ENCODE measurements at regions not wholly inside any gene's neighbourhood (a gene's known extent, or its start where the extent isn't known, plus 50 kb on each side); places are given as distances from the start of the nearest gene placed in this dataset.
"Not testable (repeated sequence)": the region's sequence is repeated elsewhere in the genome, so short reads cannot be mapped to it uniquely, and the experiment has no call there.

GRCh38 chr10:81594991-81595390, 280.0 kb upstream of the NRG3 start:
- DNase-seq (ENCODE audit: low spot score) = no peak

GRCh38 chr10:81600185-81600584, 274.8 kb upstream of the NRG3 start:
- DNase-seq (ENCODE audit: low spot score) = no peak

DNA sequence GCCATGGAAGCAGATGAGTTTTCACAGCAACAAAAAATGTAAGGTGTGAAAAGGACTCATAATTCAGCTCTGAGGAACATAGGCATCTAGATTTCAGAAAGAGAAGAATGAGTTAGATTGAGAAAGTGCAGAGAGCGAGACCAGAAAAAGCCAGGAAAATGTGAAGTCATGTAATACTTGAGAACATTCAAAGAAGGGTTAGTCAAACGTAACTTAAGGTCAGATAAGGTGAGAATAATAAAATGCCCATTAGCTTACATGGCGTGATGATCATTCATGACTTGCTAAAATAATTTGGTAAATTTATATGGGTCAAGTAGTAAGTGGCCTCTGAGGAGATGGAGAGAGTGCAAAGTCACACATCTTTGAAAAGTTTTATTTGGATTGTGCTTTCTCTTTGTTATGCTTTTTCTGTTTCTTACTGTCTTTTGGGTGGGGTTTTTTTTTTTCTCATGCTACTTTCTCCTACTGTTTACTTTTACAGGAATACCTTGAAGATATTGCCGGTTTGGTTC, 271.8 kb upstream of the NRG3 start:
- DNase-seq (ENCODE audit: low spot score) = no peak

GRCh38 chr10:81644485-81644884, 230.5 kb upstream of the NRG3 start:
- DNase-seq (ENCODE audit: low spot score) = not testable (repeated sequence)

DNA sequence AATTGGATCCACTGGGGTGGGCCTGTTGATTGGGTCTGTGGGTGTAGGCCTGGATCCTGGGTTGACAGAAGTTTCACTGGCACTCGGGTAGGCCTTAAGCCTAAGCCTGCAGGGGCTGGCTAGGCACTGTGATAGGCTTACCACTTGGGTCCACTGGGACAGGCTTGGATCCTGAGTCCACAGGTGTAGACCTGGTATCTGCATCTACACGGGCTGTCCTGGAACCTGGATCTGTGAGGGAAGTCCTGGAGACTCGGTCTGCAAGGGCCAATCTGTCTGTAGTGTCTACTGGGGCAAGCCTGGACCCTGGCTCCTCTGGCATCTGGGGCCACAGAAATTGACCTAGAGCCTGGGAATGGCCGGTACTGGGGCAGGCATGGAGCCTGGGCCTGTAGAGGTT, 219.0 kb upstream of the NRG3 start:
- DNase-seq (ENCODE audit: low spot score) = no peak

GRCh38 chr10:81662837-81663236, 212.2 kb upstream of the NRG3 start:
- no peak for DNase-seq (ENCODE audit: low spot score)

DNA sequence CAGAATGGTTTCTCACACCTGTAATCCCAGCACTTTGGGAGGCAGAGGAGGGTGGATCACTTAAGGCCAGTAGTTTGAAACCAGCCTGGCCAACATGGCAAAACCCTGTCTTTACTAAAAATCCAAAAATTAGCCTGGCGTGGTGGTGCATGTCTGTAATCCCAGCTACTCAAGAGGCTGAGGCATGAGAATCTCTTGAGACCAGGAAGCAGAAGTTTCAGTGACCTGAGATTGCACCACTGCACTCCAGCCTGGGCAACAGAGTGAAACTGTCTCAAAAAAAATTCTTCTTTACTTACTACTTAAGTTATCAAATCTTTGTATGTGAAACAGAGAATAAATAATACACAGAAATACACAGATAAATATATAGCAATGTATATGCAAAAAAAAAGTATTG, 210.2 kb upstream of the NRG3 start:
- not testable (repeated sequence) for DNase-seq (ENCODE audit: low spot score)

DNA sequence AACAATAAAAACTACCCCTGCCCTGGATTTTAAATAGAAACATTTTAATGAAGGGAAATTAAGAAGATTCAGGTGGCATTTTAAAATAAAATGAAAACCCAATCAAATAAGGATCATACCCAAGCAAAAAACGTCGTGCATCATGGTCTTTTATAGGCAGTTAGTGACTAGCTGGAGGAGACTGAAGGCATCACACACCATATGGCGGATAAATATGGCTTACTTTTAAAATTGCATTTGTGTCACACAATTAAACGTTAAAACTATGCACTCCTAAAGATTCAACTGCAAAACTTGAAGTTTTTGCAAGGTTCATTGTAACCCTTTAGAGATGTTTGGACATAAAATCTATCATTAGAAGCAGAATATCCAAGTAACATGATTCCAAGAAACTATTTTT, 200.1 kb upstream of the NRG3 start:
- DNase-seq (ENCODE audit: low spot score) = no peak

DNA sequence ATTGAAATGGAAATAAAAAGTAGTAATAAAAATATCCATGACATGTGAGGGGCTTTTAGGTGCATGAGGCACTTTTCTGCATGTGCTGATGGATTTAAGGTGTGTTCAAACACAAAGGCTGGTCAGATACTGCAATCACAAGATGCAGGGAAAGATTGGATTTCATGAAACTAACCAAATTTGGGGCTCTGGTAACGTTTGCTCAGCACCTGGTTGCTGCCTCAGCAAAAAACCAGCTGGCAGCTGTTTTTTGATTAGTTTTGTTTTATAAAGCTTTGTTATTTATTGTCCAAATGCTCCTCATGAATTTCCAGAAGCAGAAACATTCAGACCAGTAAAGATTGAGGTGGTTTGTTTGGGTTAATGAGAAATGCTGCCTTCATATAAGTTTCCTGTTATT, 195.7 kb upstream of the NRG3 start:
- DNase-seq (ENCODE audit: low spot score) = no peak

GRCh38 chr10:81680359-81680758, 194.6 kb upstream of the NRG3 start:
- DNase-seq (ENCODE audit: low spot score) = no peak

DNA sequence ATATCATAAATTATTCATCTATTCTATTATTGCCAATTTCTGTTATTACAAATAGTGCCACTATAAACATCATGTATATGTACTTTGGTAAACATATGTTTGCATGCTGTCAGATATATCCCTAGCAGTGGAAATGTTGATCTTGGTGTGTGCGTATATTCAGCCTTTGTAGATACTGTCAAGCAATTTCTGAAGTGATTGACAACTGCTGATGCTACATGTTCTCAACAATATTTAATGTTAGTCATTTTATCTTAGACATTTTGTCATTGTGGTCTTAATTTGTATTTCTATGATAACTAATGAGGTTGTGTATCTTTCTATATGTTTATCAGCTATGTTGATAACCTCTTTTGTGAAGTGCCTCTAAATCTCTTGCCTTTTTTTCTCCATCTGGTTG, 186.5 kb upstream of the NRG3 start:
- DNase-seq (ENCODE audit: low spot score) = no peak

- no peak for DNase-seq (ENCODE audit: low spot score)
Measured at GRCh38 chr10:81696609-81697388, 178.2 kb upstream of the NRG3 start.

GRCh38 chr10:81704596-81704995, 170.4 kb upstream of the NRG3 start:
- DNase-seq (ENCODE audit: low spot score) = no peak

- DNase-seq (ENCODE audit: low spot score) = no peak
Measured at GRCh38 chr10:81708416-81708815, 166.6 kb upstream of the NRG3 start.

GRCh38 chr10:81708929-81709328, 166.1 kb upstream of the NRG3 start:
- DNase-seq (ENCODE audit: low spot score) = no peak

- no peak for DNase-seq (ENCODE audit: low spot score)
Measured at GRCh38 chr10:81722399-81722798, 152.6 kb upstream of the NRG3 start.

DNA sequence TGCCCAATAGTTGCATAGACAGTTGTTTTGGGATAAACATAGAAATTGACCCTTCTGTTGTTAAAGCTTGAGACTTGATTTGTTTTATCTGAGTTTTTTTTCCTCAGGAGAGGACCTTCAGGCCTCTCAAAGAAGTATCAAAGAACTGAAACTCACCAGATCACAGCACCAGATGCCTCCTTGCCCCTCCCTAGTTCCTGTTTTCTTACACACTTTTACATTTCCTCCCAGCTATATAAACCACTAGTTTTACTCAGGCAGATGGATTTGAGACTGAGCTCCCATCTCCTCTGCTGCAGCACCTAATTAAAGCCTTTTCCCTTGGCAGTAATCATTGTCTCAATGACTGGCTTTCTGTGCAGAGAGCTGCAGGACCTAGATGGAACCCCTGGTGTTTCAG, 150.6 kb upstream of the NRG3 start:
- no peak for DNase-seq (ENCODE audit: low spot score)

DNA sequence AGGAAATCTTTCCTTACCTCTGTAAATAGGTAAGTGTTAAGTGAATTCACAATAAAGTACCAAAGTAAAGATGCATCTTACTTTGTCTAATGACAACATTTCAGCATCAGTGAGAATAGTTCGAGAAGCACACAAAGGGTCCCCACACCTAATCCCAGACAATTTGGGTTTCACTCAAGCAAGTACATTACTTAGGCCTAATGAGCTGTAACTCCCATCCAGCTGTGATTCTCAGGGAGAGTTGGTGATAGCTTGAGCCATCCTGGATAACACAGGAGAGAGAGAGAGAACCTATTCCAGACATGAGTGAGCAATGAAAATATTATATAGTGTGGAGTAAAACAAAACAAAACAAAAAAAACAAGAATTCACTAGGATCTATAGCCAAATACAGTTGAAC, 149.1 kb upstream of the NRG3 start:
- no peak for DNase-seq (ENCODE audit: low spot score)

DNA sequence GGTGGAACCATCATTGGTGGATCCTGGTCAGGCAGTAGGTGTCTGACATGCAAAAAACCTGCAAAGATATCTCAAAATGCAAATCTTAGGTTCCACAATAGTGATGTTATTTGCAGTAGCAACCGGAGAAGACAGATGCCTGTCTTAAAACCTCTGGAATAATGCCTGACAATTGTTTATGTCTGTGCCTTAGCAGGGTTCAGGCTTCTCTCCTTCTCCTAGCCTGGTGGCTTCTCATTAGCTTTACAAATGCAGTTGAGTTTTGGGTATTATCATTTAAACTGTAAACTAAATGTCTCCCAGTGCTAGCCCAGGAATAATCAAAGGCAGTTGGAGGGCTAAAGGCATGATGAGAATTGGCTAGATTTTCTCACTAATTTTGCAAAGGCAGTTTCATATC, 146.3 kb upstream of the NRG3 start:
- DNase-seq (ENCODE audit: low spot score) = no peak

DNA sequence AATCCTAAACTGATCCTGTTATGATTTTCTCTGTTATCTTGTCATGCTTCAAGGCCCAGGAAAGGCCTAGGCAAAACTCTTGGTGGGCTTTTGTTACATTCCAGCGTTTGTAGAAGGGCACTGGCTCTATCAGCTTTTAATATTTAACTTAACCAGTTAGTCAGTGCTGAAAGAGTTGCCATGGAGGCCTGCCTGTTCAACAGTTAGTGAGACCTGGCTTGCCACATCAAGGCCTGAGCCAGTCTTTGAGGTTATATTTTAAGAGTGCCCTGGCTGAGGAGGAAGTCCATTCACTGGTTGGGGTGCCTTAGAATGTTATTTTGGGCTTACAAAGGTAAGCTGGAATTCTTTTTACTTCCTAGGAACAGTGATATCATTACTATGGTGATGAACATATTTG, 144.1 kb upstream of the NRG3 start:
- no peak for DNase-seq (ENCODE audit: low spot score)

DNA sequence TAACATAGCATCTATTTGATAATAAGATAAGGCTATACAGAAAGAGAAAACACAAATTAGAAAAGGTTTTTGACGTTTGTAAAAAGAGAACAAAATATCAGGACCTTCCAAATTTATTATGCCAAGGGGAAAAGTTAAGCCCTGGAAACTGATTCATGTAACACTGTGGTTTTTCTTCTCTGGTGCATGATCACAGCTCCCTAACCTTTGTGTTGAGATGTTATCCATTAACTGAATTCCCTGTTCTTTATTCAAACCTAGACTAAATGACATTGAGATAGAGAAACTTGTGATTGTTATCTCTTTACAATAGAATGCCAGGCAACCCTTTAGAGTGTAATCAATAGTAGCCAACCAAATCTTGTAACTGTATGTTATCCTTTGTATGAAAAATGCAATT, 141.5 kb upstream of the NRG3 start:
- DNase-seq (ENCODE audit: low spot score) = no peak

GRCh38 chr10:81735167-81735566, 139.8 kb upstream of the NRG3 start:
- not testable (repeated sequence) for DNase-seq (ENCODE audit: low spot score)

GRCh38 chr10:81759111-81759510, 115.9 kb upstream of the NRG3 start:
- DNase-seq (ENCODE audit: low spot score) = no peak

DNA sequence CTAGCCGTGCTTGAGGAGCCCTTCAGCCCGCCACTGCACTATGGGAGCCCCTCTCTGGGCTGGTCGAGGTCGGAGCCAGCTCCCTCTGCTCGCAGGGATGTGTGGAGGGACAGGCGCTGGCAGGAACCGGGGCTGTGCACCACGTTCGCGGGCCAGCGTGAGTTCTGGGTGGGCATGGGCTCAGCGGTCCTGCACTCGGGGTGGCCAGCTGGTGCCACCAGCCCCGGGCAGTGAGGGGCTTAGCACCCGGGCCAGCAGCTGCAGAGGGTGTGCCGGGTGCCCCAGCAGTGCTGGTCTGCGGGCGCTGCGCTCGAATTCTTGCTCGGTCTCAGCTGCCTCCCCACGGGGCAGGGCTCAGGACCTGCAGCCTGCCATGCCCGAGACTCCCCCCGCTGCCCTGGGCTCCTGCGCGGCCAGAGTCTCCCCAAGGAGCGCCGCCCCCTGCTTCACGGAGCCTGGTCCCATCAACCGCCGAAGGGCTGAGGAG, 90.8 kb upstream of the NRG3 start:
- no peak for DNase-seq (ENCODE audit: low spot score)
